Esophagus muscularis mucosa (tissue), 3 donors: ENCODE measurements at regions not wholly inside any gene's neighbourhood (a gene's known extent, or its start where the extent isn't known, plus 50 kb on each side); places are given as distances from the start of the nearest gene placed in this dataset.
"Not testable (repeated sequence)": the region's sequence is repeated elsewhere in the genome, so short reads cannot be mapped to it uniquely, and the experiment has no call there.

Experiments
- EP300 ChIP-seq: sonication (generic); formaldehyde crosslinking; IDR thresholded peaks from one replicate; pipeline ENCODE4 v1.6.1; 2017; ENCODE audit warnings: antibody characterized with exemption
- TF ChIP-seq, protein P1 (sequence below), 3 experiments: fragments of 200-600 bp in 2 of 3; fragments of 450-650 bp in 1 of 3; sonication (generic) in 2 of 3; IDR thresholded peaks; one replicate each; pipeline ENCODE4 v1.5.1; 2017 to 2019; ENCODE audit warnings: antibody characterized with exemption in 3 of 3, mild to moderate bottlenecking in 2 of 3, moderate library complexity in 1 of 3

DNA sequence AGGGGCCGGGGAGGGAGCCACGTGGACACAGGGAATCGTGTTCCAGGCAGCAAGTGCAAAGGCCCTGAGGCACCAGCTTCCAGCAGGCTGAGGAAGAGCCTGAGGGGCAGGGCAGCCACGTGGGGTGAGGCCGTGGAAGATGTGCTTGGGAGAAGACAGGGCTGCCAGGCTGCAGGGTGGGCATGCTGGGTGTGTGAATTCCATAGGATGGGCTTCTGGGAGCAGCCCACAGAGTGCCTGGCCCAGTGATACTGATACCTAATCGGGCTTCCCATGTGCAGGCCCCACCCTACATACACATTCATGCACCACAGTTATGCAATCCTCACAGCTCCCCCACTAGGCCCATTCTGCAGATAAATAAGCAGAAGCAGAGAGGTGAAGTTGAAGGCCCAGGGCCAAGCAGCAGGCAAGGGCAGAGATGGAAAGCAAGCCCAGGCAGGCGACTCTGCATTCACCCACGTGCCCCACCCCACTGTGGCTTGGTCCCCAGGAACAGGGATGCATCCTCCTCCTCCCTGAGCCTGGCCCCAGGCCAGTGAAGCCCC, 139.5 kb upstream of the FOXD4L5 start:
- TF ChIP-seq, protein P1, sequence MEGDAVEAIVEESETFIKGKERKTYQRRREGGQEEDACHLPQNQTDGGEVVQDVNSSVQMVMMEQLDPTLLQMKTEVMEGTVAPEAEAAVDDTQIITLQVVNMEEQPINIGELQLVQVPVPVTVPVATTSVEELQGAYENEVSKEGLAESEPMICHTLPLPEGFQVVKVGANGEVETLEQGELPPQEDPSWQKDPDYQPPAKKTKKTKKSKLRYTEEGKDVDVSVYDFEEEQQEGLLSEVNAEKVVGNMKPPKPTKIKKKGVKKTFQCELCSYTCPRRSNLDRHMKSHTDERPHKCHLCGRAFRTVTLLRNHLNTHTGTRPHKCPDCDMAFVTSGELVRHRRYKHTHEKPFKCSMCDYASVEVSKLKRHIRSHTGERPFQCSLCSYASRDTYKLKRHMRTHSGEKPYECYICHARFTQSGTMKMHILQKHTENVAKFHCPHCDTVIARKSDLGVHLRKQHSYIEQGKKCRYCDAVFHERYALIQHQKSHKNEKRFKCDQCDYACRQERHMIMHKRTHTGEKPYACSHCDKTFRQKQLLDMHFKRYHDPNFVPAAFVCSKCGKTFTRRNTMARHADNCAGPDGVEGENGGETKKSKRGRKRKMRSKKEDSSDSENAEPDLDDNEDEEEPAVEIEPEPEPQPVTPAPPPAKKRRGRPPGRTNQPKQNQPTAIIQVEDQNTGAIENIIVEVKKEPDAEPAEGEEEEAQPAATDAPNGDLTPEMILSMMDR (IDR thresholded peaks at IDR 0.05): not testable (repeated sequence)
- not testable (repeated sequence) for TF ChIP-seq EP300
